Panc1 (cell line): ENCODE measurements at regions not wholly inside any gene's neighbourhood (a gene's known extent, or its start where the extent isn't known, plus 50 kb on each side); places are given as distances from the start of the nearest gene placed in this dataset.

Experiments used
- ATAC-seq: fragments of 200-7000 bp; cut with Tn5 transposase; 2 replicates; pipeline ENCODE4 v1.9.1; 2020; ENCODE audit warnings: mild to moderate bottlenecking, moderate library complexity
- BruUV-seq: library from RNA; stranded (reverse); fragments of 400-500 nt; replicated peaks from 2 replicates; lab custom pipeline; 2021; lab: Mats Ljungman, UMichigan
- CTCF ChIA-PET: fragments of 300-600 bp; sonication (Branson Sonifier 250); formaldehyde crosslinking; loops from one replicate; lab custom pipeline; 2022; ENCODE audit warnings: antibody characterized with exemption; lab: Charles Lee
- POLR2A ChIA-PET: fragments of 300-600 bp; sonication (Branson Sonifier 250); formaldehyde crosslinking; loops from one replicate; lab custom pipeline; 2022; ENCODE audit warnings: antibody characterized with exemption; lab: Charles Lee
- DNase-seq: peaks from one replicate; pipeline ENCODE4 v3.0.0-alpha.2; 2010; ENCODE audit warnings: low read depth, low spot score
- H3K27ac ChIP-seq: 2 replicates; pipeline ENCODE4 v1.5.1; 2011; ENCODE audit warnings: mild to moderate bottlenecking, low read length, inconsistent platforms
- H3K27me3 ChIP-seq: fragments of 200-500 bp; sonication (Bioruptor generic); 2 replicates; pipeline ENCODE4 v1.6.0; 2014; ENCODE audit warnings: low read length, inconsistent platforms; ENCODE audit not compliant: control insufficient read depth, insufficient read depth
- H3K36me3 ChIP-seq: fragments of 200-500 bp; sonication (Bioruptor generic); 2 replicates; pipeline ENCODE4 v1.5.1; 2014; ENCODE audit warnings: inconsistent platforms, mild to moderate bottlenecking, low read length, moderate library complexity; ENCODE audit not compliant: control insufficient read depth, insufficient read depth
- H3K4me1 ChIP-seq: 2 replicates; pipeline ENCODE4 v1.5.1; 2011; ENCODE audit warnings: inconsistent platforms, mild to moderate bottlenecking, low read length, moderate library complexity; ENCODE audit not compliant: control insufficient read depth, insufficient read depth
- H3K4me3 ChIP-seq, 2 experiments: 2 replicates each; pipeline ENCODE4 v1.5.1; 2011 to 2012; ENCODE audit warnings: low read depth in 2 of 2, low read length in 2 of 2, mild to moderate bottlenecking in 2 of 2, inconsistent platforms in 1 of 2, moderate library complexity in 1 of 2
- H3K9me3 ChIP-seq: fragments of 200-500 bp; sonication (Bioruptor generic); 2 replicates; pipeline ENCODE4 v1.5.1; 2014; ENCODE audit warnings: low read depth, mild to moderate bottlenecking, inconsistent platforms, low read length, moderate library complexity; ENCODE audit not compliant: control insufficient read depth, insufficient read depth
- CTCF ChIP-seq: fragments of 450-650 bp; IDR thresholded peaks from 2 replicates; pipeline ENCODE4 v1.5.1; 2017; ENCODE audit warnings: mild to moderate bottlenecking
- POLR2AphosphoS5 ChIP-seq: IDR thresholded peaks from 2 replicates; pipeline ENCODE4 v1.6.1; 2012; ENCODE audit warnings: mild to moderate bottlenecking, low read depth, low read length, moderate library complexity
- REST ChIP-seq, 2 experiments: IDR thresholded peaks; 2 replicates each; pipeline ENCODE4 v1.6.1; 2011 to 2012; ENCODE audit warnings: low read depth in 2 of 2, control low read depth in 1 of 2, low read length in 1 of 2, mild to moderate bottlenecking in 1 of 2, moderate library complexity in 1 of 2; ENCODE audit not compliant: insufficient read depth in 1 of 2
- SIN3A ChIP-seq: IDR thresholded peaks from 2 replicates; pipeline ENCODE4 v1.6.1; 2012; ENCODE audit warnings: low read depth, mild to moderate bottlenecking, low read length, moderate library complexity, borderline replicate concordance; ENCODE audit not compliant: insufficient read depth
- TCF7L2 ChIP-seq: IDR thresholded peaks from 2 replicates; pipeline ENCODE4 v1.6.1; 2011; ENCODE audit warnings: mild to moderate bottlenecking, low read depth, low read length, inconsistent platforms
- in situ Hi-C: cut with HindIII; loops from 2 replicates; pipeline ENCODE4 v1.10.0; 2016; ENCODE audit warnings: low sequenced_read_pairs, low pct_unique_long_range_greater_than_20kb
- intact Hi-C: fragments of 100-400 bp; cut with micrococcal nuclease; formaldehyde crosslinking; loops from one replicate; pipeline ENCODE4 v1.10.0; 2022; ENCODE audit not compliant: unreplicated experiment

GRCh38 chr12:3437986-3438385 is 53.0 kb upstream of the PRMT8 start:
- BruUV-seq = no TSS peak
- CTCF ChIA-PET = interaction anchor here (0.7 kb wide), 1 partner anchor 1043 kb away, joined by 3 read pairs; no protein-coding TSS in a partner anchor

GRCh38 chr12:3438401-3438800 is 52.6 kb upstream of the PRMT8 start:
- Histone ChIP-seq H3K4me3 (no peak overlapping the region), H3K27me3 (no peaks in the 10 kb centered on the region), H3K36me3 (no peaks in the 10 kb centered on the region), H3K9me3 (no peaks in the 10 kb centered on the region), H3K4me1 (no peaks in the 10 kb centered on the region), H3K27ac (no peak overlapping the region)
- in situ Hi-C loops = no loop called here
- ATAC-seq (no peak), DNase-seq (no peak)
- intact Hi-C loops = no loop called here
- no peak for TF ChIP-seq SIN3A
- ChIA-PET POLR2A (no interaction called here), CTCF (interaction anchor here (0.7 kb wide), 1 partner anchor 1044 kb away, joined by 3 read pairs; no protein-coding TSS in a partner anchor)
- no TSS peak for BruUV-seq

More at GRCh38 chr12:3437986-3438385, 53.0 kb upstream of the PRMT8 start:
- TF ChIP-seq POLR2AphosphoS5 = no peak
- TF ChIP-seq CTCF = no peak
- TF ChIP-seq TCF7L2 = no peak
- TF ChIP-seq REST (IDR thresholded peaks at IDR 0.05; ENCODE audit: insufficient read depth in 1 of 2, low read depth in 2 of 2, low read length in 1 of 2) = no peak
- no peak for TF ChIP-seq SIN3A
- no peaks in the 10 kb centered on the region for H3K27me3 ChIP-seq
- H3K4me3 ChIP-seq = no peak overlapping the region
- no peaks in the 10 kb centered on the region for H3K9me3 ChIP-seq
- POLR2A ChIA-PET = no interaction called here
- DNase-seq = no peak
- H3K36me3 ChIP-seq = no peaks in the 10 kb centered on the region
- in situ Hi-C loops (no loop called here), intact Hi-C loops (no loop called here)
- H3K27ac ChIP-seq = no peak overlapping the region
- ATAC-seq = no peak
- H3K4me1 ChIP-seq = no peaks in the 10 kb centered on the region
